Uterus (tissue), 2 donors: ENCODE measurements at regions not wholly inside any gene's neighbourhood (a gene's known extent, or its start where the extent isn't known, plus 50 kb on each side); places are given as distances from the start of the nearest gene placed in this dataset.

ENCODE experiments used
- POLR2A ChIP-seq, 2 donors: fragments of 450-650 bp; IDR thresholded peaks; one replicate each; pipeline ENCODE4 v1.6.1; 2016; ENCODE audit warnings: antibody characterized with exemption in 2 of 2, mild to moderate bottlenecking in 1 of 2, moderate library complexity in 1 of 2
- TF ChIP-seq, protein P1 (sequence below), 4 experiments: fragments of 200-600 bp in 2 of 4; fragments of 450-650 bp in 2 of 4; sonication (generic) in 2 of 4; IDR thresholded peaks; one replicate each; pipeline ENCODE4 v1.5.1; 2016 to 2019; ENCODE audit warnings: antibody characterized with exemption in 4 of 4, mild to moderate bottlenecking in 2 of 4, moderate library complexity in 1 of 4

DNA sequence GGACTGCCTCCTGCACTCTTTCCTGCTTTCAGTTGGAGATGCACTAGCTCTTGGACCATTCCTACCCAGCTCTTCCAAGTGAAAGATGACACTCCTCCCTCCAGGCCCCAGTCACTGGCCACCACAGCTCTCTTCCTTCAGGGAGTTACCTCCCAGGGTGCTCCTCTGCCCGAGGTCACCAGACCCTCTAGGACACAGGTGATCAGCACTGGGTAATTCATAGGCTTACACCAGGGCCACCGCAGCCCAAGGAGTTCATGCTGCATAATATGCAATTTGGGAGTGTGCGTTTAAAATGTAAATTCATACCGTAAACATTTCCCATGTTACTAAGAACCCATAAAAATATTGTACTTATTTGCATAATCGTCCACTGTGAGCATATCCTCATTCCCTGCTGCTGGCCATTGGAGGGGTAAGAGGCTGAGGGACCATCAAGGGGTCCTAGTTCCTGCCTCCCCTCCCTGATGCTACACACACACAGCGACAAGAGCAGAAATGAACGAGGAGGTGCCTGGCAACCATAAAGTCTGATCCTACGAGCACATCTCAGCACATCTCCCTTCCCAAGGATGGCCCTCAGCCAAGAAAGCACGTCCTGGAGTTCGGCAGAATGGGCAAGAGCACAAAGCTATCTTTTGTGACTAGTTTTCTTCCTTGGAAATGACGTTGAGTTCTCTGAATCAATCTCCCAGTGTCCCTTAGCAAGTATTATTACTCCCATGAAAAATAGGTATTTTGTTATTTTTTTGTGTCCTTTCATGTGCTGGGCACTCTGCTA is 222.9 kb upstream of the RAB4A start:
- TF ChIP-seq, protein P1, sequence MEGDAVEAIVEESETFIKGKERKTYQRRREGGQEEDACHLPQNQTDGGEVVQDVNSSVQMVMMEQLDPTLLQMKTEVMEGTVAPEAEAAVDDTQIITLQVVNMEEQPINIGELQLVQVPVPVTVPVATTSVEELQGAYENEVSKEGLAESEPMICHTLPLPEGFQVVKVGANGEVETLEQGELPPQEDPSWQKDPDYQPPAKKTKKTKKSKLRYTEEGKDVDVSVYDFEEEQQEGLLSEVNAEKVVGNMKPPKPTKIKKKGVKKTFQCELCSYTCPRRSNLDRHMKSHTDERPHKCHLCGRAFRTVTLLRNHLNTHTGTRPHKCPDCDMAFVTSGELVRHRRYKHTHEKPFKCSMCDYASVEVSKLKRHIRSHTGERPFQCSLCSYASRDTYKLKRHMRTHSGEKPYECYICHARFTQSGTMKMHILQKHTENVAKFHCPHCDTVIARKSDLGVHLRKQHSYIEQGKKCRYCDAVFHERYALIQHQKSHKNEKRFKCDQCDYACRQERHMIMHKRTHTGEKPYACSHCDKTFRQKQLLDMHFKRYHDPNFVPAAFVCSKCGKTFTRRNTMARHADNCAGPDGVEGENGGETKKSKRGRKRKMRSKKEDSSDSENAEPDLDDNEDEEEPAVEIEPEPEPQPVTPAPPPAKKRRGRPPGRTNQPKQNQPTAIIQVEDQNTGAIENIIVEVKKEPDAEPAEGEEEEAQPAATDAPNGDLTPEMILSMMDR (IDR thresholded peaks at IDR 0.05): no peak
- no peak for TF ChIP-seq POLR2A (IDR thresholded peaks at IDR 0.05)
